Panc1 (cell line): ENCODE measurements at regions not wholly inside any gene's neighbourhood (a gene's known extent, or its start where the extent isn't known, plus 50 kb on each side); places are given as distances from the start of the nearest gene placed in this dataset.

ENCODE experiments used
- ATAC-seq: fragments of 200-7000 bp; cut with Tn5 transposase; 2 replicates; pipeline ENCODE4 v1.9.1; 2020; ENCODE audit warnings: mild to moderate bottlenecking, moderate library complexity
- BruUV-seq: library from RNA; stranded (reverse); fragments of 400-500 nt; replicated peaks from 2 replicates; lab custom pipeline; 2021; lab: Mats Ljungman, UMichigan
- CTCF ChIA-PET: fragments of 300-600 bp; sonication (Branson Sonifier 250); formaldehyde crosslinking; loops from one replicate; lab custom pipeline; 2022; ENCODE audit warnings: antibody characterized with exemption; lab: Charles Lee
- POLR2A ChIA-PET: fragments of 300-600 bp; sonication (Branson Sonifier 250); formaldehyde crosslinking; loops from one replicate; lab custom pipeline; 2022; ENCODE audit warnings: antibody characterized with exemption; lab: Charles Lee
- DNase-seq: peaks from one replicate; pipeline ENCODE4 v3.0.0-alpha.2; 2010; ENCODE audit warnings: low read depth, low spot score
- H3K27ac ChIP-seq: 2 replicates; pipeline ENCODE4 v1.5.1; 2011; ENCODE audit warnings: mild to moderate bottlenecking, low read length, inconsistent platforms
- H3K27me3 ChIP-seq: fragments of 200-500 bp; sonication (Bioruptor generic); 2 replicates; pipeline ENCODE4 v1.6.0; 2014; ENCODE audit warnings: low read length, inconsistent platforms; ENCODE audit not compliant: control insufficient read depth, insufficient read depth
- H3K36me3 ChIP-seq: fragments of 200-500 bp; sonication (Bioruptor generic); 2 replicates; pipeline ENCODE4 v1.5.1; 2014; ENCODE audit warnings: inconsistent platforms, mild to moderate bottlenecking, low read length, moderate library complexity; ENCODE audit not compliant: control insufficient read depth, insufficient read depth
- H3K4me1 ChIP-seq: 2 replicates; pipeline ENCODE4 v1.5.1; 2011; ENCODE audit warnings: inconsistent platforms, mild to moderate bottlenecking, low read length, moderate library complexity; ENCODE audit not compliant: control insufficient read depth, insufficient read depth
- H3K4me3 ChIP-seq, 2 experiments: 2 replicates each; pipeline ENCODE4 v1.5.1; 2011 to 2012; ENCODE audit warnings: low read depth in 2 of 2, low read length in 2 of 2, mild to moderate bottlenecking in 2 of 2, inconsistent platforms in 1 of 2, moderate library complexity in 1 of 2
- H3K9me3 ChIP-seq: fragments of 200-500 bp; sonication (Bioruptor generic); 2 replicates; pipeline ENCODE4 v1.5.1; 2014; ENCODE audit warnings: low read depth, mild to moderate bottlenecking, inconsistent platforms, low read length, moderate library complexity; ENCODE audit not compliant: control insufficient read depth, insufficient read depth
- POLR2AphosphoS5 ChIP-seq: IDR thresholded peaks from 2 replicates; pipeline ENCODE4 v1.6.1; 2012; ENCODE audit warnings: mild to moderate bottlenecking, low read depth, low read length, moderate library complexity
- SIN3A ChIP-seq: IDR thresholded peaks from 2 replicates; pipeline ENCODE4 v1.6.1; 2012; ENCODE audit warnings: low read depth, mild to moderate bottlenecking, low read length, moderate library complexity, borderline replicate concordance; ENCODE audit not compliant: insufficient read depth
- TCF7L2 ChIP-seq: IDR thresholded peaks from 2 replicates; pipeline ENCODE4 v1.6.1; 2011; ENCODE audit warnings: mild to moderate bottlenecking, low read depth, low read length, inconsistent platforms
- in situ Hi-C: cut with HindIII; loops from 2 replicates; pipeline ENCODE4 v1.10.0; 2016; ENCODE audit warnings: low sequenced_read_pairs, low pct_unique_long_range_greater_than_20kb
- intact Hi-C: fragments of 100-400 bp; cut with micrococcal nuclease; formaldehyde crosslinking; loops from one replicate; pipeline ENCODE4 v1.10.0; 2022; ENCODE audit not compliant: unreplicated experiment
- TF ChIP-seq, protein P1 (sequence below), 2 experiments: IDR thresholded peaks; 2 replicates each; pipeline ENCODE4 v1.6.1; 2011 to 2012; ENCODE audit warnings: low read depth in 2 of 2, control low read depth in 1 of 2, low read length in 1 of 2, mild to moderate bottlenecking in 1 of 2, moderate library complexity in 1 of 2; ENCODE audit not compliant: insufficient read depth in 1 of 2
- TF ChIP-seq, protein P2 (sequence below): fragments of 450-650 bp; IDR thresholded peaks from 2 replicates; pipeline ENCODE4 v1.5.1; 2017; ENCODE audit warnings: mild to moderate bottlenecking

DNA sequence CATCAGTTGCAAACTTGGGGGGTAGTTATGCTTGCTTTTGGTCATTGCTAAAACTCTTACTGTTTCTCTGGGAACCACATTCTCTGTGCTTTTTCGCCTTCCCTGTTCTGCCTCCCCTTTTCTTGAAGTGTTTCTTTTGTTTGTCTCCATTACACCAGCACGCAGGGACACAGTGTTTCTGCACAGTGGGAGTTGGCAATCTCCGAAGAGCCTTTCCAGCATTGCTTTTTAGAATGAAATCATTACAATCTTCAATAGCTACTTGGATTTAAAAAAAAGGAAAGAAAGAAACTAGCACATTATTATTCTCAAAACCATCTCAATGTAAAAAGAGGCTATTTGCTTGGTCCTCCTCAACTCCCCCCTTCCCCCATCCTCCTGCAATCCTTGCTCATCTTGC lies 536.7 kb upstream of the MMS22L start:
- ChIA-PET POLR2A (no interaction called here), CTCF (no interaction called here)
- TF ChIP-seq SIN3A (no peak), POLR2AphosphoS5 (no peak)
- TF ChIP-seq, protein P1, sequence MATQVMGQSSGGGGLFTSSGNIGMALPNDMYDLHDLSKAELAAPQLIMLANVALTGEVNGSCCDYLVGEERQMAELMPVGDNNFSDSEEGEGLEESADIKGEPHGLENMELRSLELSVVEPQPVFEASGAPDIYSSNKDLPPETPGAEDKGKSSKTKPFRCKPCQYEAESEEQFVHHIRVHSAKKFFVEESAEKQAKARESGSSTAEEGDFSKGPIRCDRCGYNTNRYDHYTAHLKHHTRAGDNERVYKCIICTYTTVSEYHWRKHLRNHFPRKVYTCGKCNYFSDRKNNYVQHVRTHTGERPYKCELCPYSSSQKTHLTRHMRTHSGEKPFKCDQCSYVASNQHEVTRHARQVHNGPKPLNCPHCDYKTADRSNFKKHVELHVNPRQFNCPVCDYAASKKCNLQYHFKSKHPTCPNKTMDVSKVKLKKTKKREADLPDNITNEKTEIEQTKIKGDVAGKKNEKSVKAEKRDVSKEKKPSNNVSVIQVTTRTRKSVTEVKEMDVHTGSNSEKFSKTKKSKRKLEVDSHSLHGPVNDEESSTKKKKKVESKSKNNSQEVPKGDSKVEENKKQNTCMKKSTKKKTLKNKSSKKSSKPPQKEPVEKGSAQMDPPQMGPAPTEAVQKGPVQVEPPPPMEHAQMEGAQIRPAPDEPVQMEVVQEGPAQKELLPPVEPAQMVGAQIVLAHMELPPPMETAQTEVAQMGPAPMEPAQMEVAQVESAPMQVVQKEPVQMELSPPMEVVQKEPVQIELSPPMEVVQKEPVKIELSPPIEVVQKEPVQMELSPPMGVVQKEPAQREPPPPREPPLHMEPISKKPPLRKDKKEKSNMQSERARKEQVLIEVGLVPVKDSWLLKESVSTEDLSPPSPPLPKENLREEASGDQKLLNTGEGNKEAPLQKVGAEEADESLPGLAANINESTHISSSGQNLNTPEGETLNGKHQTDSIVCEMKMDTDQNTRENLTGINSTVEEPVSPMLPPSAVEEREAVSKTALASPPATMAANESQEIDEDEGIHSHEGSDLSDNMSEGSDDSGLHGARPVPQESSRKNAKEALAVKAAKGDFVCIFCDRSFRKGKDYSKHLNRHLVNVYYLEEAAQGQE (IDR thresholded peaks at IDR 0.05; ENCODE audit: insufficient read depth in 1 of 2, low read depth in 2 of 2, low read length in 1 of 2), result no peak
- intact Hi-C loops, result no loop called here
- Histone ChIP-seq H3K36me3 (no peaks in the 10 kb centered on the region), H3K4me3 (no peak overlapping the region), H3K4me1 (no peaks in the 10 kb centered on the region), H3K27me3 (no peaks in the 10 kb centered on the region), H3K9me3 (no peaks in the 10 kb centered on the region), H3K27ac (no peak overlapping the region)
- no peak for DNase-seq
- in situ Hi-C loops, result no loop called here
- no peak for ATAC-seq
- no TSS peak for BruUV-seq

DNA sequence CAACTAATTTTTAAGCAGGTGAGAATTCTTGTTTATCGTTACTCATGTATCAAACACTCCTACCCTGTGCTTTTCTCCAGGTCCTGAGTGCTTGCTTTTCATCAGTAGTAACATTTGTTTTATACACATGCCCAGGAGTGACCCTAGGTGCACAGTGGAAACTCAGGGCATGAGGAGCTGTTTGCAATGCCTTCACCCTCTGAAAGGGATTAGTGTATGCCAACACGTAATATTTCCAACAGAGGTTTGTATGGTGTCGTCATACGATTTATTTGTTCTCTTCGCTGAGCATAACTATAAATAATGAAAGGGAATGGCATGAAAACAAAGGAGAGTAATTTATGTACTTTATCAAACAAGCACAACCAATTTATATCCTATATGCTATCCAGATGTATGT lies 537.4 kb upstream of the MMS22L start:
- H3K36me3 ChIP-seq, result no peaks in the 10 kb centered on the region
- DNase-seq (no peak), ATAC-seq (no peak)
- TF ChIP-seq SIN3A (no peak), POLR2AphosphoS5 (no peak), TCF7L2 (no peak)
- TF ChIP-seq, protein P1 (IDR thresholded peaks at IDR 0.05; ENCODE audit: insufficient read depth in 1 of 2, low read depth in 2 of 2, low read length in 1 of 2), result no peak
- TF ChIP-seq, protein P2, sequence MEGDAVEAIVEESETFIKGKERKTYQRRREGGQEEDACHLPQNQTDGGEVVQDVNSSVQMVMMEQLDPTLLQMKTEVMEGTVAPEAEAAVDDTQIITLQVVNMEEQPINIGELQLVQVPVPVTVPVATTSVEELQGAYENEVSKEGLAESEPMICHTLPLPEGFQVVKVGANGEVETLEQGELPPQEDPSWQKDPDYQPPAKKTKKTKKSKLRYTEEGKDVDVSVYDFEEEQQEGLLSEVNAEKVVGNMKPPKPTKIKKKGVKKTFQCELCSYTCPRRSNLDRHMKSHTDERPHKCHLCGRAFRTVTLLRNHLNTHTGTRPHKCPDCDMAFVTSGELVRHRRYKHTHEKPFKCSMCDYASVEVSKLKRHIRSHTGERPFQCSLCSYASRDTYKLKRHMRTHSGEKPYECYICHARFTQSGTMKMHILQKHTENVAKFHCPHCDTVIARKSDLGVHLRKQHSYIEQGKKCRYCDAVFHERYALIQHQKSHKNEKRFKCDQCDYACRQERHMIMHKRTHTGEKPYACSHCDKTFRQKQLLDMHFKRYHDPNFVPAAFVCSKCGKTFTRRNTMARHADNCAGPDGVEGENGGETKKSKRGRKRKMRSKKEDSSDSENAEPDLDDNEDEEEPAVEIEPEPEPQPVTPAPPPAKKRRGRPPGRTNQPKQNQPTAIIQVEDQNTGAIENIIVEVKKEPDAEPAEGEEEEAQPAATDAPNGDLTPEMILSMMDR, result no peak
- in situ Hi-C loops (no loop called here), intact Hi-C loops (no loop called here)
- H3K4me3 ChIP-seq, result no peak overlapping the region
- H3K27me3 ChIP-seq, result no peaks in the 10 kb centered on the region
- no peaks in the 10 kb centered on the region for H3K9me3 ChIP-seq
- no TSS peak for BruUV-seq
- H3K4me1 ChIP-seq, result no peaks in the 10 kb centered on the region
- ChIA-PET POLR2A (no interaction called here), CTCF (no interaction called here)
- H3K27ac ChIP-seq, result no peak overlapping the region
